ENCODE measurements at regions not wholly inside any gene's neighbourhood (a gene's known extent, or its start where the extent isn't known, plus 50 kb on each side); places are given as distances from the start of the nearest gene placed in this dataset.

DNA sequence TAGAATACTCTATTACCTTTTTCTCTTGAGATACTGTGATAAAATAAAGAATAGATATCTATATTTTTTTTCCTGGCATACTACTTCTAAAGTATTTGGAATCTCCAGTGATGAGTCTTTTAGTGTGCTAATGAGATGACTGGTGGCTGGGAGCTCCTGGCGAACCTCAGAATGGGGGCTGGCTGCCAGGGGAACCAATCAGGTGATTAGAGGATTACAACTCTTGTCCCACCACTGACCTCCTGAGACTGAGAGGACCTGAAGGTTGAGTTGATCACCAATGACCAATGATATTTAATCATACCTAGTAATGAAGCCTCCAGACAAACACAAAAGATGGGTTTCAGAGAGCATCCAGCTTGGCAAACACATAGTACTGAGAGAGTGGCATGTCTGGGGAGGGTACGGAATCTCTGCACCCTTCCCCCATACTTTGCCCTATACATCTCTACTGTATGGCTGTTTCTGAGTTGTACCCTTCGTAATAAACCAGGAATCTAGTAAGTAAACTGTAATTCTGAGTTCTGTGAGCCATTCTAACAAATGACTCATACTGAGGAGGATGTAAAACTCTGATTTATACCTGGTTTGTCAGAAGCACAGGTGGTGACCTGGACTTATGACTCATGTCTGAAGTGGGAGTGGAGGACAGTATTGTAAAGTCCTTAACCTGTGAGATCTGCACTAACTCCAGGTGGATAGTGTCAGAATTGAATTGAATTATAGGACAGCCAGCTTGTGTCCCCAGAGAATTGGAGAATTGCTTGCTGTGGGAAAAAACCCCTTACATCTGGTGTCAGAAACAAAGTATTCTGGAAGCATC, 325.3 kb upstream of the LRRC4C start:
- TF ChIP-seq, protein P1, sequence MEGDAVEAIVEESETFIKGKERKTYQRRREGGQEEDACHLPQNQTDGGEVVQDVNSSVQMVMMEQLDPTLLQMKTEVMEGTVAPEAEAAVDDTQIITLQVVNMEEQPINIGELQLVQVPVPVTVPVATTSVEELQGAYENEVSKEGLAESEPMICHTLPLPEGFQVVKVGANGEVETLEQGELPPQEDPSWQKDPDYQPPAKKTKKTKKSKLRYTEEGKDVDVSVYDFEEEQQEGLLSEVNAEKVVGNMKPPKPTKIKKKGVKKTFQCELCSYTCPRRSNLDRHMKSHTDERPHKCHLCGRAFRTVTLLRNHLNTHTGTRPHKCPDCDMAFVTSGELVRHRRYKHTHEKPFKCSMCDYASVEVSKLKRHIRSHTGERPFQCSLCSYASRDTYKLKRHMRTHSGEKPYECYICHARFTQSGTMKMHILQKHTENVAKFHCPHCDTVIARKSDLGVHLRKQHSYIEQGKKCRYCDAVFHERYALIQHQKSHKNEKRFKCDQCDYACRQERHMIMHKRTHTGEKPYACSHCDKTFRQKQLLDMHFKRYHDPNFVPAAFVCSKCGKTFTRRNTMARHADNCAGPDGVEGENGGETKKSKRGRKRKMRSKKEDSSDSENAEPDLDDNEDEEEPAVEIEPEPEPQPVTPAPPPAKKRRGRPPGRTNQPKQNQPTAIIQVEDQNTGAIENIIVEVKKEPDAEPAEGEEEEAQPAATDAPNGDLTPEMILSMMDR (IDR thresholded peaks at IDR 0.05), result no peak
- Histone ChIP-seq H3K4me1 (no peaks in the 10 kb centered on the region), H3K27me3 (ENCODE audit: control insufficient read depth, insufficient read depth, low read length) (no peaks in the 10 kb centered on the region), H3K9ac (no peak overlapping the region), H2AFZ (no peak overlapping the region), H3K36me3 (ENCODE audit: control insufficient read depth, insufficient read depth, low read length) (no peaks in the 10 kb centered on the region), H3K79me2 (no peaks in the 10 kb centered on the region), H3K4me2 (ENCODE audit: low read length) (no peak overlapping the region), H3K4me3 (ENCODE audit: low read depth, low read length) (no peak overlapping the region), H3K27ac (no peak overlapping the region), H3K9me3 (ENCODE audit: control insufficient read depth, low read length) (no peaks in the 10 kb centered on the region)

- no peak overlapping the region for H3K9ac ChIP-seq
- H3K4me1 ChIP-seq, result no peaks in the 10 kb centered on the region
- no peak overlapping the region for H3K4me2 ChIP-seq (ENCODE audit: low read length)
- TF ChIP-seq, protein P1 (IDR thresholded peaks at IDR 0.05), result no peak
- H3K27me3 ChIP-seq (ENCODE audit: control insufficient read depth, insufficient read depth, low read length), result no peaks in the 10 kb centered on the region
- no peaks in the 10 kb centered on the region for H3K36me3 ChIP-seq (ENCODE audit: control insufficient read depth, insufficient read depth, low read length)
- no peaks in the 10 kb centered on the region for H3K9me3 ChIP-seq (ENCODE audit: control insufficient read depth, low read length)
- no peaks in the 10 kb centered on the region for H3K79me2 ChIP-seq
- H2AFZ ChIP-seq, result no peak overlapping the region
- no peak overlapping the region for H3K27ac ChIP-seq
- H3K4me3 ChIP-seq (ENCODE audit: low read depth, low read length), result no peak overlapping the region
Observed at GRCh38 chr11:41786087-41786486, 326.6 kb upstream of the LRRC4C start.

DNA sequence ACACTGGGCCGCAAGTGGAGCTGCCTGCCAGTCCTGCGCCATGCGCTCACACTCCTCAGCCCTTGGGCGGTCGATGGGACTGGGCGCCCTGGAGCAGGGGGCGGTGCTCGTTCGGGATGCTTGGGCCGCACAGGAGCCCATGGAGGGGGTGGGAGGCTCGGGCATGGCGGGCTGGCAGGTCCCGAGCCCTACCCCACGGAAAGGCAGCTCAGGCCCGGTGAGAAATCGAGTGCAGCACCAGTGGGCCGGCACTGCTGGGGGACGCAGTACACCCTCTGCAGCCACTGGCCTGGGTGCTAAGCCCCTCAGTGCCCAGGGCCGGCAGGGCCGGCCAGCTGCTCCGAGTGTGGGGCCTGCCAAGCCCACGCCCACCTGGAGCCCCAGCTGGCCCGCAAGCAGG, 328.7 kb upstream of the LRRC4C start:
- Histone ChIP-seq H2AFZ (no peak overlapping the region), H3K27me3 (ENCODE audit: control insufficient read depth, insufficient read depth, low read length) (no peaks in the 10 kb centered on the region)

GRCh38 chr11:41789376-41789775, 329.9 kb upstream of the LRRC4C start:
- Histone ChIP-seq H3K27me3 (ENCODE audit: control insufficient read depth, insufficient read depth, low read length) (no peaks in the 10 kb centered on the region), H3K9me3 (ENCODE audit: control insufficient read depth, low read length) (no peaks in the 10 kb centered on the region), H3K4me1 (no peaks in the 10 kb centered on the region), H3K4me2 (ENCODE audit: low read length) (no peak overlapping the region), H3K9ac (no peak overlapping the region), H3K79me2 (no peaks in the 10 kb centered on the region), H3K4me3 (ENCODE audit: low read depth, low read length) (no peak overlapping the region), H3K27ac (no peak overlapping the region), H3K36me3 (ENCODE audit: control insufficient read depth, insufficient read depth, low read length) (no peaks in the 10 kb centered on the region), H2AFZ (no peak overlapping the region)
- TF ChIP-seq, protein P1 (IDR thresholded peaks at IDR 0.05), result no peak

More for the DNA sequence above, 328.7 kb upstream of the LRRC4C start:
- TF ChIP-seq, protein P1 (IDR thresholded peaks at IDR 0.05), result no peak
- no peaks in the 10 kb centered on the region for H3K4me1 ChIP-seq
- no peaks in the 10 kb centered on the region for H3K36me3 ChIP-seq (ENCODE audit: control insufficient read depth, insufficient read depth, low read length)
- no peak overlapping the region for H3K4me3 ChIP-seq (ENCODE audit: low read depth, low read length)
- no peaks in the 10 kb centered on the region for H3K9me3 ChIP-seq (ENCODE audit: control insufficient read depth, low read length)
- H3K4me2 ChIP-seq (ENCODE audit: low read length), result no peak overlapping the region
- no peak overlapping the region for H3K9ac ChIP-seq
- no peak overlapping the region for H3K27ac ChIP-seq
- H3K79me2 ChIP-seq, result no peaks in the 10 kb centered on the region

DNA sequence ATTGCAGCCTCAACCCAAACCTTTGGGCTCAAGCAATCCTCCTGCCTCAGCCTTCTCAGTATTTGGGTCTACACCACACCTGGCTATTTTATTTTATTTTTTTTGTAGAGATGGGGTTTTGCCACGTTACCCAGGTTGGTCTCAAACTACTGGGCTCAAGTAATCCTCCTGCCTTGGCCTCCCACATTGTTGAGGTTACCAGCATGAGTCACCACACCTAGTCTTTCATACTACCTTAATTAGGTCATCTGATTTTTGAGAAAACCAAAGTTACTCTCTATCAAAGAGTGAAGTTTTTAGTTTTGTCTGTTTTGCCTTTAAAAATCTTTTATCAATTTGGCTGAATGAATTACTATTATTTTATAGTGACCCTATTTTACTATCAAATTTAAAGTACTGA, 335.6 kb upstream of the LRRC4C start:
- H3K36me3 ChIP-seq (ENCODE audit: control insufficient read depth, insufficient read depth, low read length), result no peaks in the 10 kb centered on the region
- H3K4me3 ChIP-seq (ENCODE audit: low read depth, low read length), result no peak overlapping the region
- no peak overlapping the region for H3K9ac ChIP-seq
- no peak overlapping the region for H3K27ac ChIP-seq
- H3K4me1 ChIP-seq, result no peaks in the 10 kb centered on the region
- no peaks in the 10 kb centered on the region for H3K79me2 ChIP-seq
- H3K9me3 ChIP-seq (ENCODE audit: control insufficient read depth, low read length), result no peaks in the 10 kb centered on the region
- TF ChIP-seq, protein P1 (IDR thresholded peaks at IDR 0.05), result no peak
- H3K4me2 ChIP-seq (ENCODE audit: low read length), result no peak overlapping the region
- no peak overlapping the region for H2AFZ ChIP-seq
- H3K27me3 ChIP-seq (ENCODE audit: control insufficient read depth, insufficient read depth, low read length), result no peaks in the 10 kb centered on the region

Measured in parathyroid adenoma (tissue), 2 donors.